Naive thymus-derived CD8-positive, alpha-beta T cell (primary cell): ENCODE measurements at regions not wholly inside any gene's neighbourhood (a gene's known extent, or its start where the extent isn't known, plus 50 kb on each side); places are given as distances from the start of the nearest gene placed in this dataset.

Experiments
- ATAC-seq, 2 donors: fragments of 150-1000 bp; cut with Tn5 transposase in 1 of 2; sonication (Bioruptor Pico), chemical (Tn5 transposase) in 1 of 2; 1 replicate in 1 of 2; 2 replicates in 1 of 2; pipeline ENCODE4 v1.10.0; 2021; ENCODE audit warnings: mild to moderate bottlenecking in 2 of 2, moderate library complexity in 2 of 2
- POLR2A ChIA-PET: fragments of 350-600 bp; sonication (Branson Sonifier 250); formaldehyde crosslinking; loops from one replicate; lab custom pipeline; 2021; ENCODE audit warnings: antibody characterized with exemption; lab: Charles Lee
- DNase-seq, 10 donors: peaks; one replicate each; pipeline versions ENCODE4 v3.0.0 to v3.0.0-alpha.2; 2020 to 2022
- H3K27ac Mint-ChIP-seq, 10 donors: one replicate each; pipeline ENCODE4 v1.8.0; 2020 to 2022; ENCODE audit warnings: mild to moderate bottlenecking in 10 of 10, mixed read lengths in 10 of 10, moderate library complexity in 4 of 10, inconsistent platforms in 1 of 10
- H3K27me3 Mint-ChIP-seq, 5 donors: one replicate each; pipeline ENCODE4 v1.8.0; 2021 to 2022; ENCODE audit warnings: mixed read lengths in 5 of 5
- H3K36me3 Mint-ChIP-seq, 3 donors: one replicate each; pipeline ENCODE4 v1.8.0; 2020 to 2022; ENCODE audit warnings: mixed read lengths in 3 of 3, mild to moderate bottlenecking in 2 of 3, inconsistent platforms in 1 of 3
- H3K4me1 Mint-ChIP-seq, 4 donors: one replicate each; pipeline ENCODE4 v1.8.0; 2021 to 2022; ENCODE audit warnings: mixed read lengths in 4 of 4
- H3K4me3 Mint-ChIP-seq, 10 donors: one replicate each; pipeline ENCODE4 v1.8.0; 2020 to 2022; ENCODE audit warnings: mild to moderate bottlenecking in 10 of 10, mixed read lengths in 10 of 10, moderate library complexity in 6 of 10, inconsistent platforms in 1 of 10
- H3K9me3 Mint-ChIP-seq, 9 donors: one replicate each; pipeline ENCODE4 v1.8.0; 2020 to 2022; ENCODE audit warnings: mixed read lengths in 9 of 9, mild to moderate bottlenecking in 3 of 9, inconsistent platforms in 1 of 9, moderate library complexity in 1 of 9

DNA sequence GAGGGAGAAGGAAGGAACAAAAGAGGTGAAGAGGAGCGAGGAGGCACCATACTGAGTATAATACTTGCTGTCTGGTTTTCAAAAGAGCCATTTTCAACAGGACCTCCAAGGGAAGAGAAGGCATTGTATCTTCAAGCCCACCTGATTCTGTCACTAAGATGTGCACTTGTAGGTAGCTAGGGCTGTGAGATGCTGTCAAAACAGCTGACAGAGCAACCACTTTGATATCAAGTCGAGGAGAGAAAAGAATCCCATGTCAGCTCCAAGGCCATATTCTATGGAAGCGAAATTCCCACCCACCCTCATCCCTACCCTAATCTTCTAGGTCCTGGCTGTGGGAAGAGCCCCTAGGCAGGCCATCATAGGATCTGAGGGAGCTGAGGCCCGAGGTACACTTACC is 70.9 kb upstream of the PRDM11 start:
- H3K4me1 Mint-ChIP-seq, result peaks cover 24 to 51% (median 44%) of the 10 kb centered on the region in 4 donors
- ATAC-seq, result no peak

DNA sequence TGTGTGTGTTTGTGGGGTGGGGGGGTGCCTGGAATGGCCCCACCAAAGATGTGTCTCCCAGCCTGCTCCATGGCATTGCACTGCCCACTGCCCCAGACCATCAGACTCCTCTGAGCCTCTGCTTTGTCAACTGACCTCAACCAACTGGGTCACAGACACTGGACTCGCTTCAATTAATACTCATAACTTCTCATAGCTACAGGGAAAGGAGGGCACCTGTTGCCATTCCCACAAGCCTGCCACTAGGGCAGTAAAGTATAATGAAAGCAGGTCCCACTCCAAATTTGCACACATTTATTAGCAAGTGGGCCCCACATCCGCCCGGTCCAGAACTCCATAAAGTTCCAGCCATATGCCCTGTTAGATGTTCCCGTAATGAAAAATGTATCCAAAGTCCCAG is 70.5 kb upstream of the PRDM11 start:
- DNase-seq, result no peak
- no peak for ATAC-seq
- H3K27me3 Mint-ChIP-seq, result peaks cover 0 to 2% (median 0%) of the 10 kb centered on the region in 5 donors
- H3K9me3 Mint-ChIP-seq, result no peaks in the 10 kb centered on the region
- peaks cover 27 to 55% (median 48%) of the 10 kb centered on the region in 4 donors for H3K4me1 Mint-ChIP-seq
- H3K27ac Mint-ChIP-seq, result peak overlapping the region in 1 of 10 donors; percentile 31
- no peaks in the 10 kb centered on the region for H3K36me3 Mint-ChIP-seq
- H3K4me3 Mint-ChIP-seq, result no peak overlapping the region
- POLR2A ChIA-PET, result no interaction called here

More for the DNA sequence above, 70.9 kb upstream of the PRDM11 start:
- Mint-ChIP-seq H3K27me3 (peaks cover 0 to 2% (median 0%) of the 10 kb centered on the region in 5 donors), H3K9me3 (no peaks in the 10 kb centered on the region), H3K27ac (no peak overlapping the region), H3K36me3 (no peaks in the 10 kb centered on the region), H3K4me3 (no peak overlapping the region)
- POLR2A ChIA-PET, result no interaction called here
- DNase-seq, result no peak

DNA sequence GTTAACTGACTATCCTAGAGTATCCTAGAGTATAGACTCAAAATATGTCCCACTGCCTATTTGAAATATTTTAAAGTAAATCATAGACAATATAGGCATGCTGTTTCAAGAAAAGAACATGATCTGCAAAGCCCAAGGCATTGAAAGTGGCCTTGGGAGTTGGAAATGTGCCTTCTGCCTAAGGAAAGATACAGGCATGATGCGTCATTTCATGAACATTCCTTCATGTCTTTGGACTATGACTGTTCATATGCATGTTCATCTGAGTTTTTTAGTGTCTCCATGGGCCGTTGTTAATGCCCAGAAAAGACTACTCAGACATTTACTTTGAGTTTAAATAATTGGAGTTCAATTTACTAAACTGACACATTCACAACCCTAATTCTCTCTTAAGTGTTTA is 69.7 kb upstream of the PRDM11 start:
- H3K27me3 Mint-ChIP-seq, result no peaks in the 10 kb centered on the region
- H3K27ac Mint-ChIP-seq, result no peak overlapping the region
- peaks cover 28 to 63% (median 56%) of the 10 kb centered on the region in 4 donors for H3K4me1 Mint-ChIP-seq
- no peaks in the 10 kb centered on the region for H3K9me3 Mint-ChIP-seq
- DNase-seq (no peak), ATAC-seq (no peak)
- no peak overlapping the region for H3K4me3 Mint-ChIP-seq
- POLR2A ChIA-PET, result no interaction called here
- H3K36me3 Mint-ChIP-seq, result no peaks in the 10 kb centered on the region

DNA sequence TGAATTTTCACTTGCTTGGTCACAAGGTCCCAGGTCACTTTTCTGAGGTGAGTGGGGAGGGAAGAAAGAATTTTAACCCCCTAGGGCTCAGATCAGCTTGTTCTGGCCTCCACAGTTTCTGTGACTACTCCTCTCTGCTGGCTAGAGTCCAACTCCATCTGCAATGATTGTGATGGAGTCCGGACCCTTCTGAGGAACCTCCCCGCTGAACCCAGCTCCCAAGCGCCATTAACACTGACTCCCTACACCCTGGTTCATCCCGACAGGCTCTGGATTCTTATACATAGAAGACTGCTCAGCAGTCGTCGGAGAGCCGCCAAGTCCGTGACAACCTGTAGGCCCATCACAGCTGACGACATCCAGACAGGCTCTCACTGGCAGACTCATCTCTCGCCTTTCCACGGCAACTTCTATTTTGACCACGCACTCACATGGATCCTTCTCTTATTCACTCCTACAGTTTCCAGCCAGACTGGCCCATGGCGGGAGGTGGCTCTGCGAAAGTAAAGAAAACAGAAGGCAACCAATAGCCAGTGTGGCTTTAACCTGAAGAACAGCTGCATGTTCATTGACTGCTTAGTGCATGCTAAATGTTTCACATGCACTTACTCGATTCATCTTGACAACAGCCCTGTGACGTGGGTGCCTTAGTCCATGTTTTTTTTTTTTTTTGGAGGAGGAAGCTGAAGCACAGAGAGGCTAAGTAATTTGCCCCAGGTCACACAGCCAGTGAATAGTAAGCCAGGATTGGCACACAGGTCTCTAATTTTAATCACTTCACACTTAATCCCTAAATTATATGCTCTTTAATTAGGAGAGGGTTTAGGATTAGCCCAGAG is 68.0 kb upstream of the PRDM11 start:
- H3K36me3 Mint-ChIP-seq, result peaks cover 0 to 5% (median 0%) of the 10 kb centered on the region in 3 donors
- H3K4me3 Mint-ChIP-seq, result peak overlapping the region in 8 of 10 donors; percentile 28 to 80 (median 70)
- DNase-seq, result no peak
- H3K27ac Mint-ChIP-seq, result peak overlapping the region in 9 of 10 donors; percentile 85 to 98 (median 94)
- POLR2A ChIA-PET, result interaction anchor here (1.1 to 2.3 kb wide), 2 partner anchors 9 to 24 kb away, joined by 3 to 7 read pairs; no protein-coding TSS in a partner anchor
- no peak for ATAC-seq
- no peaks in the 10 kb centered on the region for H3K27me3 Mint-ChIP-seq
- H3K9me3 Mint-ChIP-seq, result no peaks in the 10 kb centered on the region
- H3K4me1 Mint-ChIP-seq, result peaks cover 24 to 66% (median 57%) of the 10 kb centered on the region in 4 donors

DNA sequence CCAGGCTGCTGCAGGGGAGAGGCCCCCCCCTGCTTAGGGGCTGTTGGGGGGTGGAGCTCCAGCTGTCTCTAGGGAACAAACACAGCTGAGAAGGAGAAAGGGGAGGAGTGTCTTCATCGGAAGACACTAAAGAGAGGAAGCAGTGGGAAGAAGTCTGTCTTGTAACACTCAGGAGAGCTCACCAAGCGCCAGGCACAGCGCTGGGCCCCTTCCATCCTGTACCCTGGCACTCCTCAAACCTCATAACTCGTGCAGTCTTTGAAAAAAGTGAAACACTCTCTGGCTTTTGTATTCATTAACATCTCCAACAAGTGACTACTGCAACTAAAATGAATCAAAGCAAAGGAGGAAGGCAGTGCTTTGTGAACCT is 67.4 kb upstream of the PRDM11 start:
- POLR2A ChIA-PET, result interaction anchor here (1.1 to 2.3 kb wide), 2 partner anchors 10 to 23 kb away, joined by 3 to 7 read pairs; no protein-coding TSS in a partner anchor
- Mint-ChIP-seq H3K27me3 (no peaks in the 10 kb centered on the region), H3K36me3 (peaks cover 0 to 5% (median 0%) of the 10 kb centered on the region in 3 donors), H3K4me3 (peak overlapping the region in 9 of 10 donors; percentile 17 to 80 (median 70)), H3K9me3 (no peaks in the 10 kb centered on the region), H3K4me1 (peaks cover 26 to 66% (median 59%) of the 10 kb centered on the region in 4 donors), H3K27ac (peak overlapping the region in 9 of 10 donors; percentile 85 to 98 (median 94))
- ATAC-seq (no peak), DNase-seq (peak in 1 of 10 donors; percentile 12)

DNA sequence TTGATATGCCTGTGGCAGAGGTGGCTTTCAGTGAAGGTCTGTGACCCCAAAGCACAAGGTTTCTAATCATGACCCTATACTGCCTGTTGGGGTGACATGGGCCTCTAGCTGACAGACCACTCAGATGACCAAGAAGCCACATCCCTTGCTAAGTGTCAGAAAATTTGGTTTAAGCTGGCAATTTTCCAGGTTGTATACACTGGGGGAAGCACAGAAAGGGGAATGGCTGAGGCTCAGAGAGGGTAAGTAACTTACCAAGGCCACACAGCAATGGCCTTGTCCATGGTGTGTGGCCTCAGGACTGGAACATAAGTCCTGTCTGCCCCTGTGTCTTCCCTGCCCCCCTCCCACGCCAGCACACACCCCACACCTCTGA is 66.9 kb upstream of the PRDM11 start:
- no peak for ATAC-seq

DNA sequence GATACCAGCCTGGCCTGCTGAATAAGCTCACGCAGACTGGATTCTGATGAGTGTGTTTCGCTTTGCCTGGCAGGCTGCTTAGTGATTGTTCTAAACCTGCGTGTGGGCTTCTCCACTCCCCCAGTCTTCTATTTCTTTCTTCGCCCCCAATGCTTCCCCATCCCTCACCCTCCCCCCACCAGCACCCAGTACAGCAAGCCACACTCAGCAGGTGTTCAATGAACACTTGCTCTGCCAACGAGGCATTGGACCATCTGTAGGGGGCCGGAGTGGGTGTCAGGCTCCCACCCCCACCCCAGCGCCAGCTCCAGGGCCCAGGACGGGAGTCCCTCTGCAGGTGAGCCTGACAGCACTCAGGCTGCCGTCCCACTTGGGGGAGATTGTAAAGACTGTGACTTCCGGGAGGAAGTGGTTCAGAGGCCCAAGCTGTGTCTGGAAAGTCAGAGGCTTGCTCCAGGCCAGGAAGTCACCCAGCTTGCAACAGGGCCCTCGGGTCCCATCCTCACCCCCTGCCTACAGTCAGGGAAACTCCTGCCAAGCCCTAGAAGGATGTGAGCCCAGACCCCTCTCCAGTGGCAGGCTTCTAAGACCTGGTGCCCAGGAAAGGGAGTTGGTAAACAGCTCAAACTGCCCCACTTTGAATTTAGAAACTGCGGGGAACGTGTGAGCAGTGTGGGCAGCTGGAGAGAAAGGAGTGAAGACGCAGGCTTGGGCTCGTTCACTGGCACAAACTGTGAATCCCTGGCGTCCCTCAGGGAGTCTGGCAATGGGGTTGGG is 66.3 kb upstream of the PRDM11 start:
- no peaks in the 10 kb centered on the region for H3K27me3 Mint-ChIP-seq
- H3K36me3 Mint-ChIP-seq, result peaks cover 0 to 5% (median 0%) of the 10 kb centered on the region in 3 donors
- peak; percentile 93 to 95 for ATAC-seq
- H3K4me1 Mint-ChIP-seq, result peaks cover 23 to 68% (median 57%) of the 10 kb centered on the region in 4 donors
- H3K27ac Mint-ChIP-seq, result peak overlapping the region; percentile 93 to 98 (median 96)
- POLR2A ChIA-PET, result interaction anchor here (0.6 to 2.3 kb wide), 6 partner anchors 8 to 103 kb away, joined by 3 to 7 read pairs (median 3); partner anchors contain the start of gene PRDM11
- no peaks in the 10 kb centered on the region for H3K9me3 Mint-ChIP-seq
- H3K4me3 Mint-ChIP-seq, result peak overlapping the region; percentile 36 to 81 (median 74)
- DNase-seq, result peak in 9 of 10 donors; percentile 32 to 73 (median 60)

More for the DNA sequence above, 66.9 kb upstream of the PRDM11 start:
- H3K4me3 Mint-ChIP-seq, result peak overlapping the region in 9 of 10 donors; percentile 28 to 80 (median 70)
- DNase-seq, result peak in 1 of 10 donors; percentile 23
- H3K9me3 Mint-ChIP-seq, result no peaks in the 10 kb centered on the region
- peak overlapping the region; percentile 93 to 98 (median 96) for H3K27ac Mint-ChIP-seq
- POLR2A ChIA-PET, result interaction anchor here (0.6 to 2.3 kb wide), 5 partner anchors 8 to 103 kb away, joined by 3 to 7 read pairs (median 3); no protein-coding TSS in a partner anchor
- H3K4me1 Mint-ChIP-seq, result peaks cover 26 to 67% (median 60%) of the 10 kb centered on the region in 4 donors
- H3K36me3 Mint-ChIP-seq, result peaks cover 0 to 5% (median 0%) of the 10 kb centered on the region in 3 donors
- H3K27me3 Mint-ChIP-seq, result no peaks in the 10 kb centered on the region

DNA sequence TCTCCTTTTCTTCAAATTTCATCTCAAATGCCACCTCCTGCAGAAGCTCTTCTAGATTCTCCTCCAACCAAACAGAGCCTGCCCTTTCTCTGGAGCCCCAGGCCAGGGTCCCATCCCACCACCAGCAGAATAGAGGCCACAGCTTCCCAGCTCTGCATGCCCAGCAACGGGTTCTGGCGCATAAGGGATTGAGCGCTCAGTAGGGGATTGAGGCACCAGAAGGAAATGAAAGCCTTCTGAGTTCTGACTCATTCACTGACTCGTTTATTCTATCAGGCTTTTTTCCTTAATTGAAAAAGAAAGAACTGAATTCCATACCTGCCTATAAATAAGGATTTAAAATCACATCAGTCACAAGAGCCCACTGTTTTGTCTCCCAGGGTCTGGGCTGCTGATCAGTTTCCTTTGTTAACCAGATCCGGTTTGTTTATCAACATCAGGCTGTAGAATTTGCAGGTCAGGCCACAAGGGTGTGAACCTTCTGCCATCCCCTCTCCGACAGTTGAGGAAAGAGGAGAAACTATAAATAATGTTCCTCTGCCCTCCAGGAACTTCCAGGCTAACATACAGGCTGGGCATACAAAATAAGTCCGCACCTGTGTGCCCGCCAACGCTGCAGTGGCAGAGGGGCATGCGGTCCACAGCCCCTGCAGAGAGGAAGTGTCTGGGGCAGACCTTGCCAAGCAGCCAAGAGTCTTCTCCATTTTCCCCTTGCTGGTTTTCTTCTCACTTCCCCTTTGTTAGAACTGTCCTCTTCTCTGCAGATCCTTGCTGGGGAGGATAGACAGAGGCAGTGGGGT is 63.5 kb upstream of the PRDM11 start:
- Mint-ChIP-seq H3K36me3 (peaks cover 0 to 5% (median 0%) of the 10 kb centered on the region in 3 donors), H3K4me3 (peak overlapping the region in 8 of 10 donors; percentile 13 to 70 (median 57)), H3K27ac (peak overlapping the region; percentile 9 to 96 (median 50)), H3K9me3 (no peaks in the 10 kb centered on the region), H3K27me3 (no peaks in the 10 kb centered on the region), H3K4me1 (peaks cover 22 to 75% (median 56%) of the 10 kb centered on the region in 4 donors)
- DNase-seq, result peak in 1 of 10 donors; percentile 35
- POLR2A ChIA-PET, result no interaction called here
- ATAC-seq, result peak in 1 of 2 donors; percentile 32

DNA sequence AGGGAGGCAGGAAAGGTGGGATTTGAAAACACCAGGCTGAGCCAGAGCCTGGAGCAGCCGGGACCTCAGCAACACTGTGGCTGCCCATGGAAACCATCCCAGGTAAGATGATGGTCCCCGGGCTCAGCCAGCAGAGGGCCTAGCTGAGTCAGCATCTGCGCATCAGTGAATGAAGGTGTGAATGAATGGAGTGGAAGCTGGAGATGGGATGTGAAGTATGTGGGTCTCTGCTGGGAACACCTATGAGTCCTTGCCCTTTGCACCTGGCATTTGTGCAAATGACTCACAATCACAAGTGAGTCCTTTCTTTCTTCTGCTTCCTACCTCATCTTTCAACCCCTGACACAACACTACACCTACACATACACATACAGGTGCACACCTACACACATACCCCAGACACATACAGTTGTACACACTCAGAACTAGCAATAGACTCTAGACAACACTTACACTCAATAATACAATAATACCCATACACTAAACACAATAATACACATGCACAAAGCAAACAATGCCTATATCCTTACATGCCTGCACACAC is 62.8 kb upstream of the PRDM11 start:
- Mint-ChIP-seq H3K27me3 (no peaks in the 10 kb centered on the region), H3K4me3 (peak overlapping the region in 2 of 10 donors; percentile 32 to 68), H3K4me1 (peaks cover 22 to 71% (median 52%) of the 10 kb centered on the region in 4 donors), H3K27ac (peak overlapping the region in 6 of 10 donors; percentile 12 to 96 (median 42)), H3K36me3 (peaks cover 0 to 5% (median 0%) of the 10 kb centered on the region in 3 donors), H3K9me3 (no peaks in the 10 kb centered on the region)
- no peak for ATAC-seq
- POLR2A ChIA-PET, result no interaction called here
- DNase-seq, result no peak

DNA sequence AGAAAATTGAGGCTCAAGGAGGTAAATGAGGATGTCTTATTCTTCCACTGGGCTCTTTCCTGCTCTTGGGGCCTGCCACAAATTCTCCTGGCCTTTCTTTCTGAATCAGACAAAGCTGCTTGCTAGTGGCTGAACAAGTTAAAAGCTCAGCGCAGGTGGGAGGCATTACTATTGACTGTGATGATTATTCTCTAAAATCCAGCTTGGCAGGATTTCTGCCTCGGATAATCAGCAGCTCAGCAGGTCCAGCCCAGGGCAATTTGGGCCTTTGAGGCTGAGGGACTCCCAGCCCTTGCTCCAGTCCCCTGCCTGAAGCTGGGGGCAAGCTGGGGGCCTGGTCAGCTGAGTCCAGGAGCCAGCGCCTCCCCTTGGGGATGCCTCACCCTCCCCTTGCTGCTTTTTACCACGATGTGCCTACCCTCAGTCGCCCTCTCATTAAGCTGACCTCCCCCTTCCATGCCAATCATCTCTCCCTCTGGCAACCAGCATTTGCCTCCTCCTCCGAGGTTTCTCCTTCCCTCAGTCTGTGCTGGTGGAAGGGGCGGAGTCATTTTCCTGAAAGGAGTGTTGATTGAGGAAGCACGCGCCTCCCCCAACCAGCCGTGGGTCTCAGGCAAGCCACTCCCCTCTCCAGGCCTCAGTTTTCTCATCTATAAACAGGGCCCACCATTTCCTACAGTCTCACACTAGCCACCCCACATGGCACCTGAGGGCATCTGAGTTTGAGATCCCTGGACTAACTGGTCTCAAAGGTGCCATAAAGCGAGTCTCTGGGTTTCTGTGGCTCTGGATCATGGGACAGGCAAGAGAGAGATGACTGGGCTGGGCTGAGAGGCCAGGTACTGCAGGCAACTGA is 60.6 kb upstream of the PRDM11 start:
- POLR2A ChIA-PET, result no interaction called here
- peaks cover 15 to 62% (median 31%) of the 10 kb centered on the region in 4 donors for H3K4me1 Mint-ChIP-seq
- no peak for DNase-seq
- ATAC-seq, result no peak
- no peak overlapping the region for H3K4me3 Mint-ChIP-seq
- H3K36me3 Mint-ChIP-seq, result peaks cover 0 to 5% (median 0%) of the 10 kb centered on the region in 3 donors
- no peaks in the 10 kb centered on the region for H3K27me3 Mint-ChIP-seq
- H3K9me3 Mint-ChIP-seq, result no peaks in the 10 kb centered on the region
- H3K27ac Mint-ChIP-seq, result peak overlapping the region in 1 of 10 donors; percentile 65

DNA sequence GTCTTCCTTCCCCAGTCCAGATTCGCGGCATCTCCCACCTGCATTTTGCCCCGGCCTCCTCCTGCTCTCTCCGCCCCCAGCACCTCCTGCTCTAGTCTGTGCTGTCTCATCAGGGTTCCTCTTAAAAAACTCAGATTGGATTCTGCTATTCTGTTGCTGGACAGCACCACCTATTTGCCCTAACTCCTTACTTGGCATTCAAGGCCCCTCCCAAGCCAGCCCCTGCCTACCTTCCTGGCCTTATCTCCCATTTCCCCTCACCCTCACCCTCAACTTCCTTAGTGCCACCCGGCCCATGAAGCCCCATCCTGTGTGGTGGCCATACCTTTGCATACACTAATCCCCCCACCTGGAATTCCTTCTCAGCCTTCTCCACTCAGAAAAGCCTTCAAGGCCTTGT is 59.9 kb upstream of the PRDM11 start:
- H3K4me1 Mint-ChIP-seq, result peaks cover 14 to 60% (median 27%) of the 10 kb centered on the region in 4 donors
- H3K27ac Mint-ChIP-seq, result peak overlapping the region in 1 of 10 donors; percentile 67
- no peak overlapping the region for H3K4me3 Mint-ChIP-seq
- peaks cover 0 to 5% (median 0%) of the 10 kb centered on the region in 3 donors for H3K36me3 Mint-ChIP-seq
- POLR2A ChIA-PET, result no interaction called here
- ATAC-seq (no peak), DNase-seq (no peak)
- no peaks in the 10 kb centered on the region for H3K27me3 Mint-ChIP-seq
- no peaks in the 10 kb centered on the region for H3K9me3 Mint-ChIP-seq
